ENCODE measurements at regions not wholly inside any gene's neighbourhood (a gene's known extent, or its start where the extent isn't known, plus 50 kb on each side); places are given as distances from the start of the nearest gene placed in this dataset.

GRCh38 chr2:145688156-145688555 lies 1168.2 kb upstream of the ZEB2 start:
- DNase-seq: no peak

- DNase-seq: no peak
Observed at GRCh38 chr2:145687442-145688134, 1167.7 kb upstream of the ZEB2 start.

DNA sequence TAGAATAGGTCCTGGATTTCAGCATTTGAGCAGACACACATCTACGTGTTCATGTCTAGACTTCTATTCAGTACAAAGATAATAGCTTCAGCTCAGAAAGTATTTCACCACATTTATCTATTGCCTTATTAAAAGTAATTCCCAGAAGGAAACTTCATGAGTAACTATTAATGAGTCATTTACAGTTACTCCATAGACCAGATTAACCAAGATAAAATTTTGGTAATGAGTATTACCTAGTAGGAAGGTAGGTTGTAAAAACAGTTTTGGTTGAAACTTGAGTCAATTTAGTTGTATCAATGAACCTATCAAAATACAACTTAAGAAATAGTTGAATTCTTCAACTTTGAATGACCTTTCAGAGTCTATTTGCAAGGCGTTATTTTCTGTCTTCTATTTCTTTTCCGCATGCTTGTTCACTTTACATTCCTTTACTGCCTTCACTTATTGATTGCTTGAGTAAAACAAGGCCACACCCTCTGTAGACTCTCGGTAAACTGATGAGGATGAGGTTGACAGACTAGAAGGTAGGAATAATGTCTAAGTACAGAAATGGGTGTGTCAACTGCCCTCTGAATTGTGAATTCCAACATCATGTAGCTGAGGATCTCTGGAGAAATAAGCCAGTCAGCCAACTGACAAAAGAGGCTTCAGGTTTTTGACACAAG lies 1165.6 kb upstream of the ZEB2 start:
- DNase-seq: no peak

GRCh38 chr2:145682546-145683157 lies 1162.7 kb upstream of the ZEB2 start:
- DNase-seq: no peak

DNA sequence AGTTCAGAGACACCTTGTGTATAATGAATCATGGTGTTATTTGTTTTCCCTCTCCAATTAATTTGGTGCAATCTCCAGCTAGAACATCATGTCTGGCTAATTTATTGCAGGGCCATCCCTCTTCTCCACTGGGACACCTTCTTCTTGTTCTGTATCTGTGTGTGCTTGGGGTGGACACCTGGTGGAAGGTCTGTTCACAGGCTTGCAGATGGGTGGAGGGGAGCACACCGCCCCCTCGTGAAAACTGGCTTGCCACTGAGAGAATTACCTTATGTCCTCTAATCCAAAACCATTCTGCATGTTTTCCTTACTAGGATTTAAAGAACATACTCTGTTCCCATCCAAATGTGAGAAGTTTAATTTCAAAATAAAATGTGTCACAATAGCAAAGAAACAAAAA lies 1160.4 kb upstream of the ZEB2 start:
- DNase-seq: no peak

DNA sequence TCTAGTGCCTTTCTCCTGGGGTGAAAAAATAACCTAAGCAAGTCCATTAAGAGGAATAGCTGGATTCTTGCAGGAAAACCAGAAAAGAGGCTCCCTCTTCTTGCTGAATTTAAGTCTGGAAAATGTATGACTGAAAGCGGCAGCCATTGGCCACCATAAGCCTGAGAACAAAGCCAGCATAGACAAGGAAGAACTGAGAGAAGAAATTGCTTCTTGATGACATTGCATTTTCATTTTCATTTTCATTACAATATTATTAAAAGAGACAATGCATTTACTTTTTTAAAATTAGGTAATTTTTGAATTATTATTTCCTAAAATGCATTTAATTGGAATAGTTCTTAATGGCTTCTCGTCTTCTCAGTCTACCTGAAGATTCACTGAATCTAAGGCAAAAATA lies 1157.5 kb upstream of the ZEB2 start:
- no peak for DNase-seq

GRCh38 chr2:145674705-145675104 lies 1154.8 kb upstream of the ZEB2 start:
- no peak for DNase-seq

DNA sequence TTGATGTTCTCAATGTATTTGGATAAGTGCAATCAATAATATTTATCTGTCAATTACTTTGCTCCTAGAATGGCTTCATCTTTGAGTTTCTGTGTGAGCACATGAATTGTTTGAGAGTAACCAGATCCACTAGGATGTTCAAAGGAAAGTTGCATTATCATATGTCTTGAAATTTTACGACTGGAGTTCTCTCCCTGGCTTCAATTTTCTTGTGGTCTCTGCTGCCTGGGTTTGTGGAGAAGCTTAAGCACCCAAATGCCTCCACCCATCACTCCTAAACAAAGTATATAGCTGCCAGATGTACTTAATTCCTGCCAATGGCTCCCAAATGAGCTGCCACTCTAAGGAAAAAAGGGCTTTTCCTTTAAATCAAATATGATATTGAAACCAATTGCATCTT lies 1149.4 kb upstream of the ZEB2 start:
- DNase-seq: no peak

- no peak for DNase-seq
Observed at GRCh38 chr2:145666552-145666951, 1146.6 kb upstream of the ZEB2 start.

DNA sequence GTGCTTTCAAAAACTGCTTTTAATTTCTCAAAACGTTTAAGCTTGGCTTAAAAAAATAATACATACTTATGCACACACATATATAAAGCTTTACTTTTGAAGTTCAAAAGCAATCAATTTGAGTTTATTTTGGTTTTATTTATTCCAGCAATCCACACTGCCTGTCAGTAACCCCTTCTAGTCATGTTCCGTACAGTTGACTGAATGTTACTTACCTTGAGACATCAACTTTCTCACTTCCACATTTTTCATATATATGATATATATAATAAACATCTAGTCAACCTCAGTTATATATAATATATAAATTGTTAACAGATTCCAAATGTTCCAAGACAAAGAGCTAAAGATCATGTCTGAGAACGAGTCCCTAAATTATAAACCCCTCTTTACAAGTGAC lies 1137.3 kb upstream of the ZEB2 start:
- no peak for DNase-seq

DNA sequence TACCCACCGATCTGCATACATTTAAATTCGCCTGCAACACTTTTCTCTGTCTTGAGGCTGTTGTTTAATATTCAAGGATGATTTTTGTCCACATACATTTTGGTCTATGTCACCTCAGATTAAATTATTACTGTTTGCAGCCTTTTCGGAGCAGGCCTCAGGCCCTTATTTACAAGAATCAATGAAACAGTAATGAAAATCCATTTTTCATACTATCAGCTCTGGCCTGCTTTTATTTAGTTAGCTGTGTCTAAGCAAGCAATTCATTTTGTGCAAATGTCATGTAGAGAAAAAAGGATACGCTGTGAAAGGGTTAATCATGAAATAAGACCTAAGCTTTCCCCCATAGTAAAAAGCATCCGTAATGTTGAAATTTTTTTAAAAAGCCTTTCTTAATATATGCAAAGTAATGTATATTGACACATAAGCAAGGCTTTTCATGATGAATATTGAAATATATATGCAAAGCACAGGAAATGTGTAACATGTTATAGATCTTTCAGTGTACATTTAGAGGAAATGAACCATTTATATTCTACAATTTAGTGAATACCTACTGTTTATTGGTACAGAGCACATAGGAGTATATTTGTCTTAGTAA lies 1135.3 kb upstream of the ZEB2 start:
- DNase-seq: no peak

GRCh38 chr2:145654746-145655145 lies 1134.8 kb upstream of the ZEB2 start:
- DNase-seq: no peak

DNA sequence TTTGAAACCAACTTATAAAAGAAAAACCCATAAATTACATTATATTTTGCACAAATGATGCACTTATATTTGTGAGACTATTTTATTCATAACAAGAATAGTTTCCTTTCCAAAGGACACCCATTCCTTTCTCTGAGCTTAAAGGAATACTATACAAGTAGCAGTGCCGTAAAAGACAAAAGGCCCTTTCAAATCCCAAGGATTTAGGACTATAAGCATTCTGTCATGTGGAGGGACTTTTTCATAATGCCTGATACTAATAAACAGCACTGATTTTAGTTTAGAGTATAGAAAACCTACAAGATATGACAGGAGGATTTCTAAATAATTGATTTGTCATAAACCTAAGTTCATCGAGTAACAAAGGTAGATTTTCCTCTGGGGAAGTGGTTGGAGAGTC lies 1134.2 kb upstream of the ZEB2 start:
- DNase-seq: no peak

GRCh38 chr2:145653553-145653952 lies 1133.6 kb upstream of the ZEB2 start:
- no peak for DNase-seq

DNA sequence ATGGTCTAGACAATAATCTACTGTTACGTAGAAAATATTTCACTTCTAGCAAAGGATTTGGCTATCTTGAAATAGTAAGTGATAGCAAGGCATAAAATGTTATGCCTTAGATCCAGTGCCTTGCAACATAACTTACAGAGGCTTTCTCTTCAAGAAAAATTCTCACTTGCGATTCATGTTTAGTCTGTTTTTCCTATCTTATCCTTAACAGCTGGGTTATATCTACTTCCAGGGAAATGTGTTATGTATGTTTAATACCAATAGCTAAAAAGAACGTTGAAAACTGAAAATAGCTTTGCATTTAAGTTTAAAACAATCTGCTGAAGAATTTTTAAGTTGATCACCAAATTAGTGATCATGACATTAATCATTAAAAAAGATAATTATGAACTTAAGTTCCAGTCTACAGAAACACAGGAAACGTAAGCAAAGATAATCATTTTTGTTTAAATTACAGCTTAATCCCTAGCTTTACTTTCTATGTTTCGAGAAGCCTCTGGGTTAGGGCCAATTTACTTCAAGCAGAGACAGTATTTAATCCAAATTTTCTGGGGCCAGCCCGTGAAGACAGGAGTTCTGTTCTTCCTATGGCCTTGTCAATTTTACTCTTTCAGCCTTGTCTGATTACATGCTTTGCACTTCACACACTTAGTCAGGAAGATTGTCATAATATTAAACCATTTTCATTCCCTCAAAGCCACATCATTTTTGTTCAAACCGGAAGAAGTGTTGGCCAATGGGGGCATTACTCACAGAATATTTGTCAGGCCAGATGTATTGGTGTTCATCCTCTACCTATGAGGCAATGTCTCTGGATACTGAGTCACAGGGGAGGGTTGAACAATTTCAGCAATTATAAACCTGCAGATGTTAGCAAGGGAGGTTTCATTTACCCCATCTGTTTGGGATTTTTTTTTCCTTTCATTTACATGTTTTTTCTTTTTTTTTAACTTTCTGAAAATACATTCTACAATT lies 1132.9 kb upstream of the ZEB2 start:
- no peak for DNase-seq

DNA sequence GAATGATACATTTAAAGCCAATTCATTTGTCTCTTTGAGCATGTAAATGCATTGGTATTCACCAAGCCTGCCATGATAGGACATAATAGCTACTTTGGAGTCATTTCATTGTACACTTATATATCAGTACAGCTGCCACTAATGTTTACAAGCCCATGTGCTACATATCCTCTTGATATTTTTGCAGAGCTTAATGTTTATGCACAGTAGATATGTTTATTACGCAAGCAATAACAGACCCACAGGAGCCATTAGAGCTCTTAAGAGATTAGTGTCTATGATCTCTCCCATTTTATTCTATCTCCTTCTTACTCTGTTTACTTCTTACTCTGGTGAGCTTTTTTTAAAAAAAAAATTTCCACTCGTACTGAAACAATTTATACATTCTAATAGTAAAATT lies 1132.1 kb upstream of the ZEB2 start:
- no peak for DNase-seq

DNA sequence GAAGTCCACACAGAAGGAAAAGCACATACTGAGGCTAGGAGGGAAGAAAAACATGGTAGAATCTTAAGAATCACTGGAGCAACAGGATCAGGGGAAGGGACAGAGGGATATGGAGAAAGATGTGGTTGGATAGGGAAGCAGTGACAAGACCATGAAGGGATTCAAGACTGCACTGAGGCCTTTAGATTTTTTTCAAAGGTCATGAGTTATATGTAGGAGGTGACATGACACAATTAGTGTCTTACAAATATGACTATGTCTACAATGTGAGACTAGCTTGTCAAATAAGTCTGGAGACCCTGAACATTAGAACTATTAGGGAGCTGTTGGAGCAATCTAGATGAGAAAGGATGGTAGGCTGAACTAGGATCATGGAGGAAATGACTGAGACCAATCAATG lies 1130.3 kb upstream of the ZEB2 start:
- no peak for DNase-seq

DNA sequence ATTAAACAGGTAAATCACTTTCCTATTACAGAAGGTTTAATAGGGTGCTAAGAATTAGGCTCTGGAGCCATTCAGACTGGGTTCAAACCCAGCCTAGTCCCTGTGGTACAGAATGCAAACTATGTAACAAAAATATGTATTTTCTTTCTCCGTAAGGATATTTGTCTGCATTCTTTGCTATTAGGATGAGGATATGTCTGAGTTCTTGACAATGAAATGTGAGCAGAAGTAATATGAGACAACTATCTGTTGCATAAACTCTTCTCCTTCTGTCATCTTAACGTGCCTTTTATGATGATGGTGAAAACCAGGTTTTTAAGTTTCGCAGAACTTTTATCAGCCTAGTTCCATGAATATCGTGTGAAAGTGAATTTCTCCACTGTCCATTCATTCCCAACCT lies 1129.1 kb upstream of the ZEB2 start:
- DNase-seq: no peak

GRCh38 chr2:145644820-145645302 lies 1124.9 kb upstream of the ZEB2 start:
- no peak for DNase-seq

- DNase-seq: no peak
Observed at GRCh38 chr2:145638675-145639074, 1118.8 kb upstream of the ZEB2 start.

- DNase-seq: no peak
Observed at GRCh38 chr2:145635706-145636427, 1115.9 kb upstream of the ZEB2 start.

GRCh38 chr2:145631561-145631960 lies 1111.6 kb upstream of the ZEB2 start:
- no peak for DNase-seq

All from NCI-H1105 treated with DMSO at 0.1 percent for 48 hours (cell line).